Fibroblast of lung (primary cell): ENCODE measurements at regions not wholly inside any gene's neighbourhood (a gene's known extent, or its start where the extent isn't known, plus 50 kb on each side); places are given as distances from the start of the nearest gene placed in this dataset.

Source experiments
- EZH2 ChIP-seq: IDR thresholded peaks from 2 replicates; pipeline ENCODE4 v1.5.1; 2012; ENCODE audit warnings: low read length, control low read depth, mild to moderate bottlenecking; ENCODE audit errors: missing control alignments
- TF ChIP-seq, protein P1 (sequence below), 2 donors: IDR thresholded peaks in 1 of 2; conservative IDR thresholded peaks in 1 of 2; 1 replicate in 1 of 2; 2 replicates in 1 of 2; pipeline ENCODE4 v1.5.1; 2011 to 2012; ENCODE audit warnings: low read length in 2 of 2, control low read depth in 1 of 2, inconsistent platforms in 1 of 2, low read depth in 1 of 2, mild to moderate bottlenecking in 1 of 2

DNA sequence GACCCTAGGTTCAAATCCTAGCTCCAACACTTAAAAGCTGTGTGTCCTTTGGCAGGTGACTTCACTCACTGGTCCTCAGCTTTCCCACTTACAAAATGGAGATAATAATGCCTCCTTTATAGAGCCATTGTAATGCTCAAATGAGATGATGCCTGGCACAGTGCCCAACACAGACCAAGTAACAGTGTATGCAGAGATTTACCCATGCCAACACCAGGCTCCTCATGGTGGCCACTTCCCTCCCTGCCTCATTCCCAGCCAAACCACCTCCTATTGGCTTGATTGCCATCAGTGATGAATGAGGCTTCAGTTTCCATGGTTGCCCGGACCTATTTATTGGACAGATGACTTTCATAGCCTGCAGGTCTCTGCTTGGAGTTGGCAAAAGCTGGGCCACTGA is 469.4 kb downstream of the CDK5RAP2 start:
- TF ChIP-seq, protein P1, sequence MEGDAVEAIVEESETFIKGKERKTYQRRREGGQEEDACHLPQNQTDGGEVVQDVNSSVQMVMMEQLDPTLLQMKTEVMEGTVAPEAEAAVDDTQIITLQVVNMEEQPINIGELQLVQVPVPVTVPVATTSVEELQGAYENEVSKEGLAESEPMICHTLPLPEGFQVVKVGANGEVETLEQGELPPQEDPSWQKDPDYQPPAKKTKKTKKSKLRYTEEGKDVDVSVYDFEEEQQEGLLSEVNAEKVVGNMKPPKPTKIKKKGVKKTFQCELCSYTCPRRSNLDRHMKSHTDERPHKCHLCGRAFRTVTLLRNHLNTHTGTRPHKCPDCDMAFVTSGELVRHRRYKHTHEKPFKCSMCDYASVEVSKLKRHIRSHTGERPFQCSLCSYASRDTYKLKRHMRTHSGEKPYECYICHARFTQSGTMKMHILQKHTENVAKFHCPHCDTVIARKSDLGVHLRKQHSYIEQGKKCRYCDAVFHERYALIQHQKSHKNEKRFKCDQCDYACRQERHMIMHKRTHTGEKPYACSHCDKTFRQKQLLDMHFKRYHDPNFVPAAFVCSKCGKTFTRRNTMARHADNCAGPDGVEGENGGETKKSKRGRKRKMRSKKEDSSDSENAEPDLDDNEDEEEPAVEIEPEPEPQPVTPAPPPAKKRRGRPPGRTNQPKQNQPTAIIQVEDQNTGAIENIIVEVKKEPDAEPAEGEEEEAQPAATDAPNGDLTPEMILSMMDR (conservative IDR thresholded peaks at IDR 0.05 in 1 of 2, IDR thresholded peaks at IDR 0.05 in 1 of 2; ENCODE audit: low read depth in 1 of 2, low read length in 2 of 2): no peak
- no peak for TF ChIP-seq EZH2
